GM19240 (cell line): ENCODE measurements at regions not wholly inside any gene's neighbourhood (a gene's known extent, or its start where the extent isn't known, plus 50 kb on each side); places are given as distances from the start of the nearest gene placed in this dataset.
"Not testable (repeated sequence)": the region's sequence is repeated elsewhere in the genome, so short reads cannot be mapped to it uniquely, and the experiment has no call there.

Source experiments
- DNase-seq: peaks from one replicate; pipeline ENCODE4 v3.0.0; 2011; ENCODE audit warnings: low spot score; ENCODE audit not compliant: insufficient read length

GRCh38 chrX:76509775-76510174 is 82.3 kb downstream of the MAGEE1 start:
- DNase-seq: no peak

- no peak for DNase-seq
Observed at GRCh38 chrX:76517544-76517943, 90.0 kb downstream of the MAGEE1 start.

GRCh38 chrX:76520273-76521054 is 93.0 kb downstream of the MAGEE1 start:
- DNase-seq: no peak

GRCh38 chrX:76535675-76536074 is 108.2 kb downstream of the MAGEE1 start:
- not testable (repeated sequence) for DNase-seq

GRCh38 chrX:76538860-76539259 is 111.3 kb downstream of the MAGEE1 start:
- no peak for DNase-seq

- not testable (repeated sequence) for DNase-seq
Observed at GRCh38 chrX:76543381-76543780, 115.9 kb downstream of the MAGEE1 start.

- no peak for DNase-seq
Observed at GRCh38 chrX:76550016-76550415, 122.5 kb downstream of the MAGEE1 start.

GRCh38 chrX:76555269-76555668 is 127.8 kb downstream of the MAGEE1 start:
- DNase-seq: no peak

- DNase-seq: peak; percentile 1
Observed at GRCh38 chrX:76555816-76556215, 128.3 kb downstream of the MAGEE1 start.

- DNase-seq: not testable (repeated sequence)
Observed at GRCh38 chrX:76564842-76565241, 137.3 kb downstream of the MAGEE1 start.

GRCh38 chrX:76605390-76605789 is 177.9 kb downstream of the MAGEE1 start:
- DNase-seq: no peak

- no peak for DNase-seq
Observed at GRCh38 chrX:76617020-76617419, 189.5 kb downstream of the MAGEE1 start.

GRCh38 chrX:76643590-76643989 is 216.1 kb downstream of the MAGEE1 start:
- DNase-seq: no peak

GRCh38 chrX:76651369-76651768 is 223.9 kb downstream of the MAGEE1 start:
- DNase-seq: not testable (repeated sequence)

- DNase-seq: no peak
Observed at GRCh38 chrX:76657499-76657898, 230.0 kb downstream of the MAGEE1 start.
